CD4-positive, alpha-beta memory T cell (primary cell): ENCODE measurements at regions not wholly inside any gene's neighbourhood (a gene's known extent, or its start where the extent isn't known, plus 50 kb on each side); places are given as distances from the start of the nearest gene placed in this dataset.

Experiments
- CTCF ChIA-PET: fragments of 350-600 bp; sonication (Branson Sonifier 250); formaldehyde crosslinking; loops from one replicate; lab custom pipeline; 2021; ENCODE audit warnings: inconsistent platforms; ENCODE audit not compliant: partially characterized antibody; lab: Charles Lee
- POLR2A ChIA-PET: fragments of 350-600 bp; sonication (Branson Sonifier 250); formaldehyde crosslinking; loops from one replicate; lab custom pipeline; 2021; ENCODE audit not compliant: partially characterized antibody; lab: Charles Lee
- DNase-seq, 5 donors: peaks; one replicate each; pipeline versions ENCODE4 v3.0.0 to v3.0.0-alpha.2; 2020 to 2022; ENCODE audit warnings: mixed read lengths in 1 of 5
- H3K27ac ChIP-seq: one replicate; pipeline ENCODE4 v1.7.0; 2013; ENCODE audit warnings: low read depth, low read length
- H3K27me3 ChIP-seq: 2 replicates; pipeline ENCODE4 v1.7.0; 2013; ENCODE audit warnings: mild to moderate bottlenecking, low read length, moderate library complexity; ENCODE audit not compliant: insufficient read depth
- H3K36me3 ChIP-seq: 2 replicates; pipeline ENCODE4 v1.7.0; 2013; ENCODE audit warnings: mild to moderate bottlenecking, low read length, moderate library complexity; ENCODE audit not compliant: insufficient read depth
- H3K4me1 ChIP-seq: 2 replicates; pipeline ENCODE4 v1.7.0; 2013; ENCODE audit warnings: mild to moderate bottlenecking, low read length, moderate library complexity; ENCODE audit not compliant: insufficient read depth
- H3K4me3 ChIP-seq, 2 donors: one replicate each; pipeline ENCODE4 v1.7.0; 2013; ENCODE audit warnings: low read length in 2 of 2, mild to moderate bottlenecking in 1 of 2
- H3K9me3 ChIP-seq, 2 donors: one replicate each; pipeline ENCODE4 v1.7.0; 2013; ENCODE audit warnings: low read length in 2 of 2, control low read depth in 1 of 2; ENCODE audit not compliant: control insufficient read depth in 1 of 2
- H3K27ac Mint-ChIP-seq, 7 donors: one replicate each; pipeline ENCODE4 v1.8.0; 2020 to 2021; ENCODE audit warnings: mixed read lengths in 7 of 7, mild to moderate bottlenecking in 6 of 7, inconsistent platforms in 3 of 7, moderate library complexity in 3 of 7
- H3K27me3 Mint-ChIP-seq, 2 donors: one replicate each; pipeline ENCODE4 v1.8.0; 2020 to 2021; ENCODE audit warnings: mixed read lengths in 2 of 2
- H3K36me3 Mint-ChIP-seq, 2 donors: one replicate each; pipeline ENCODE4 v1.8.0; 2020 to 2021; ENCODE audit warnings: mixed read lengths in 2 of 2, inconsistent platforms in 1 of 2, mild to moderate bottlenecking in 1 of 2
- H3K4me1 Mint-ChIP-seq, 4 donors: one replicate each; pipeline ENCODE4 v1.8.0; 2020 to 2021; ENCODE audit warnings: mixed read lengths in 4 of 4, mild to moderate bottlenecking in 1 of 4
- H3K4me3 Mint-ChIP-seq, 8 donors: one replicate each; pipeline ENCODE4 v1.8.0; 2020 to 2021; ENCODE audit warnings: mixed read lengths in 8 of 8, mild to moderate bottlenecking in 7 of 8, moderate library complexity in 6 of 8, inconsistent platforms in 3 of 8
- H3K9me3 Mint-ChIP-seq, 8 donors: one replicate each; pipeline ENCODE4 v1.8.0; 2020 to 2021; ENCODE audit warnings: mixed read lengths in 8 of 8, mild to moderate bottlenecking in 5 of 8, inconsistent platforms in 3 of 8, moderate library complexity in 1 of 8
- intact Hi-C: fragments of 100-400 bp; cut with micrococcal nuclease; formaldehyde crosslinking; loops from one replicate; pipeline ENCODE4 v1.15.1; 2023

DNA sequence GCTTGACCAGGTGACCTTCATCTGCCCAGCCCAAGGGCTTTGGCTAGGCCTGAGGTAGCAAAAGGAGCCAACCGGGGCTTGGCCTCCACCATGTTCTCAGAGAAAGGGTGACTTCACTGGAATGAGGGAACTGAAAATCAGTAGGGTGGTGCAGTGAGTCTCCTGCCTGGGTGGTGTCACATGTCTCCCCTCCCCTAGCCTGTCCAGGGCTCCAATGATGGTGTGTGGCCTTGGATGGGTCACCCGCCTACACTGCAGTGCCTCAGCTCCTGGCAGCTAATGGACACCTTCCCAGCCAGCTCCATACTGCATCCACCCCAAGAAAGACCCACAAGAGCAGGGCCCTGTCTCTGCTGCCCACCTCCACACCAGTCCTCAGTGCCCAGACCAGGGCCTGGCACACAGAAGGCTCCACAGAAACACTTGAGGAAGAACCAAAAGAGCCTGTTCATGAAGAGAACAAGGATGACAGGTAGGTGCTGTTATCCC is 678.7 kb downstream of the MATN1 start:
- DNase-seq, result no peak
- POLR2A ChIA-PET, result no interaction called here
- Histone ChIP-seq H3K27ac (no peak overlapping the region), H3K4me3 (no peak overlapping the region), H3K27me3 (no peaks in the 10 kb centered on the region), H3K36me3 (no peaks in the 10 kb centered on the region), H3K9me3 (no peaks in the 10 kb centered on the region), H3K4me1 (no peaks in the 10 kb centered on the region)
- CTCF ChIA-PET, result no interaction called here
- H3K4me1 Mint-ChIP-seq, result peaks cover 0 to 9% (median 3%) of the 10 kb centered on the region in 4 donors
- H3K27me3 Mint-ChIP-seq, result peaks cover 7 to 20% of the 10 kb centered on the region in 2 donors
- intact Hi-C loops, result no loop called here
- no peaks in the 10 kb centered on the region for H3K9me3 Mint-ChIP-seq
- H3K4me3 Mint-ChIP-seq, result no peak overlapping the region
- no peak overlapping the region for H3K27ac Mint-ChIP-seq
- no peaks in the 10 kb centered on the region for H3K36me3 Mint-ChIP-seq

DNA sequence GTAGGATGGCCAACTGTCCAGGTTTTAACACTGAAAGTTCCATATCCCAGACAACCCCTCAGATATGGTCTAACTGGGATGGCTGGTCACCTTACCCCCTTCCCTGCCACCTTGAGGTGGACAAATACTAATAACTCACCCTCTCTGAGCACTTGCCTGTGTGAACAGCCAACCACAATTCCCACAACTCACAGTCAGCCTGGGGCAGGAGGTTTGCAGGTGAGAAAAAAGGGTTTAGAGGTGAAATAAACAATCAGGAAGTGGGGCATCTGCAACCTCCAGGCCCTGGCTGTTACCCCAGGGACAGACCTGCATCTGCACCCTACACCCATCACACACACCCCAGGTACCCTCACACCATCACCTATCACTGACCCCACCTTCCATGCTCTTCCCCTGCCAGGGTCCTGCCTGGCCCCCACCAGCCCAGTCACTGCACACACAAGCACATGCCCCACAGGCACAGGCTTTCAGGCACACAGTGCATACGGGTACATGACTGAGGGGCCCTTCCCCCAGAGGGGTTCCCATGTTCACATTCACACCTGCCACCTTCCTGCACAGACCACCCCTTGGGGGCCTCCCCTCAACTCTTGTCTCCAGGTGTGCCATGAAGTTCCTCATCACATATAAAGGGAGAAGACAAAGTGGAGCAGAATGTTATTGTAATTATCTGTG is 679.5 kb downstream of the MATN1 start:
- no peaks in the 10 kb centered on the region for H3K36me3 ChIP-seq
- Mint-ChIP-seq H3K36me3 (no peaks in the 10 kb centered on the region), H3K4me3 (no peak overlapping the region), H3K27me3 (peaks cover 7 to 15% of the 10 kb centered on the region in 2 donors), H3K27ac (no peak overlapping the region), H3K9me3 (no peaks in the 10 kb centered on the region), H3K4me1 (peaks cover 0 to 9% (median 3%) of the 10 kb centered on the region in 4 donors)
- ChIA-PET POLR2A (no interaction called here), CTCF (no interaction called here)
- intact Hi-C loops, result no loop called here
- no peaks in the 10 kb centered on the region for H3K4me1 ChIP-seq
- no peak overlapping the region for H3K4me3 ChIP-seq
- DNase-seq, result no peak
- no peak overlapping the region for H3K27ac ChIP-seq
- H3K9me3 ChIP-seq, result no peaks in the 10 kb centered on the region
- H3K27me3 ChIP-seq, result no peaks in the 10 kb centered on the region

DNA sequence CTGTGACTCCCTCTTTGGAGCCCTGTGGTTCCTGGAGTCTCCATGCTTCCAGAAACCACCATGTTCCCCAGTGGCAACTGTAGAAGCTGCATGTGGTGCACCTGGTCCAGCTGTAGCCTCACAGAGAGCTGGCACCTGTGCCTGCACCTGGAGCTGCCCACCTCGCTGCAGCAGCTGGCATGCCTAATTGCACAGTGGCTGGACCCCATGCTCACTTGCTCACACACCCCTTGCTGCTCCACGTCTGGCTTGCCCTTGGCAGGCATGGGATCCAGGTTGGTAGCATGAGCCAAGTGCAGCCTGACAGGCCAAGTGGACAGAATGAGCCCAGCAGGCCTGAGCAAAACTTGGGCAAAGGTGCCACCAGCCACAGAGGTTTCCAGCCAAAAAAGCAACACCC is 680.1 kb downstream of the MATN1 start:
- Mint-ChIP-seq H3K27me3 (peaks cover 7 to 15% of the 10 kb centered on the region in 2 donors), H3K9me3 (no peaks in the 10 kb centered on the region), H3K4me3 (no peak overlapping the region), H3K36me3 (no peaks in the 10 kb centered on the region), H3K27ac (no peak overlapping the region), H3K4me1 (peaks cover 0 to 9% (median 3%) of the 10 kb centered on the region in 4 donors)
- ChIA-PET CTCF (no interaction called here), POLR2A (no interaction called here)
- Histone ChIP-seq H3K27me3 (no peaks in the 10 kb centered on the region), H3K27ac (no peak overlapping the region), H3K4me1 (no peaks in the 10 kb centered on the region), H3K4me3 (no peak overlapping the region), H3K9me3 (no peaks in the 10 kb centered on the region), H3K36me3 (no peaks in the 10 kb centered on the region)
- intact Hi-C loops, result no loop called here
- DNase-seq, result no peak

DNA sequence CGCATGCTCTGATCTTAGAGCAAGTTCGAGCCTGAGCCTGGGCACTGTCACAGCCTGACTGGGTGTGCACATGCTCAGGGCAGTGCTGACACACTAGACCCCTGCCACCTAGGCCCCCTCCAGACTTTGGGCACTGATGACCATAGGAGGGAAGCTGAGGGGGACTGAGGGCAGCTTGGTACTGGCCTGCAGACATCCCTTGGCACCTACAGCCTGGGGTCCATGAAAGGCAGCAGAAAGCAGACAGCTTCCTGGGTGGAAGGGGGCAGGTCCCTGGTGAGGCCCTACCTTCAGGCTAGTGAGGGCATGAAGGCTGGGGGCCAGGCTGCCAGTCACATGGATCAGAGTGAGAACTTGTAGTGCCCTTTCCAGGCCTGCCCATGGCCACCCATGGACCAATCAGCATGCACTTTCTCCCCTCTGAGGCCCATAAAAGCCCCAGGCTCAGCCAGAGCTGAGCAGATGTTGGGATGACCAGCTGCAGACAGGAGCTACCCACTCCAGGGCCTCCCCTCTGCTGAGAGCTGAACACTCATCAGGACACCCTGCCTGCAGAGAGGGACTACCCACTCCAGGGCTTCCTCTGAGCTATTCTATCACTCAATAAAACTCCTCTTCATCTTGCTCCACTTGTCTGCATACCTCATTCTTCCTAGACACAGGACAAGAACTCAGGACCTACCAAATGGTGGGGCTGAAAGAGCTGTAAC is 680.8 kb downstream of the MATN1 start:
- Histone ChIP-seq H3K27me3 (no peaks in the 10 kb centered on the region), H3K9me3 (no peaks in the 10 kb centered on the region), H3K4me1 (no peaks in the 10 kb centered on the region), H3K36me3 (no peaks in the 10 kb centered on the region), H3K4me3 (no peak overlapping the region), H3K27ac (no peak overlapping the region)
- ChIA-PET CTCF (no interaction called here), POLR2A (no interaction called here)
- DNase-seq, result no peak
- Mint-ChIP-seq H3K27me3 (peaks cover 7 to 14% of the 10 kb centered on the region in 2 donors), H3K27ac (no peak overlapping the region), H3K9me3 (no peaks in the 10 kb centered on the region), H3K4me1 (peaks cover 0 to 9% (median 3%) of the 10 kb centered on the region in 4 donors), H3K4me3 (no peak overlapping the region), H3K36me3 (no peaks in the 10 kb centered on the region)
- intact Hi-C loops, result no loop called here

DNA sequence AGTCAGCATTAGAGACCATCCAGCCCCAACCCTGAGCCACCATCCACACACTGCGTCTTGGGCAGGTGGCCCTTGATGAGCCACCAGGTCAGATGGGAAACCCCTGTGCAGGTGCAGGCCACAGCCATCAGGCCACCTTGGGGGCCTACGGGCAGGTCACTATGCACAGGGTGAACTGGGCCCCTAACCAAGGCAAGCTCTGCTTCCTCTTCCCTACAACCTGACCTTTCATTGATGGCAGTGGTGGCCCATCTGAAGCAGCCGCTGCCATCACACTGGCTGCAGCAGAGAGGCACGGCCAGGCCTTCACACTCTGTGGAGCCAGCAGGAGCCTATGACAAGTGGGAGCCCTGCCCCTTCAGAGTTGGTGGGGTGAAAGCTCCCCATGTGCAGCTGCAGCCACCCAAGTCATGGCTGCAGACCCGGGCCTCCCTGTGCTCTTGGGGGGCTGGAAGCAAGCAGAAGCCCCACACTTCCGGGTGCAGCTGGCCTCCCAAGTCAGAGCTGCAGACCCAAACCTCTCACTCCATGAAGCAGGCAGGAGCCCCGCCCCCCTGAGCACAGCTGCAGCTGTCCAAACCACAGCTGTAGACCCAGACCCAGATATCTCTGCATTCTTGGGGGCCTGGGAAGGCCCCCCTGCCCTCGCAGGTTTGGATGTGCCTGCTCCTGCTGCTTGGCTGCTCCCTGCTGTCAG is 681.5 kb downstream of the MATN1 start:
- Histone ChIP-seq H3K36me3 (no peaks in the 10 kb centered on the region), H3K4me1 (no peaks in the 10 kb centered on the region), H3K27ac (no peak overlapping the region), H3K9me3 (no peaks in the 10 kb centered on the region), H3K4me3 (no peak overlapping the region), H3K27me3 (no peaks in the 10 kb centered on the region)
- CTCF ChIA-PET, result no interaction called here
- no peak for DNase-seq
- H3K36me3 Mint-ChIP-seq, result no peaks in the 10 kb centered on the region
- H3K4me3 Mint-ChIP-seq, result no peak overlapping the region
- intact Hi-C loops, result no loop called here
- no peaks in the 10 kb centered on the region for H3K9me3 Mint-ChIP-seq
- peaks cover 7 to 15% of the 10 kb centered on the region in 2 donors for H3K27me3 Mint-ChIP-seq
- peaks cover 0 to 9% (median 3%) of the 10 kb centered on the region in 4 donors for H3K4me1 Mint-ChIP-seq
- H3K27ac Mint-ChIP-seq, result no peak overlapping the region
- POLR2A ChIA-PET, result no interaction called here

DNA sequence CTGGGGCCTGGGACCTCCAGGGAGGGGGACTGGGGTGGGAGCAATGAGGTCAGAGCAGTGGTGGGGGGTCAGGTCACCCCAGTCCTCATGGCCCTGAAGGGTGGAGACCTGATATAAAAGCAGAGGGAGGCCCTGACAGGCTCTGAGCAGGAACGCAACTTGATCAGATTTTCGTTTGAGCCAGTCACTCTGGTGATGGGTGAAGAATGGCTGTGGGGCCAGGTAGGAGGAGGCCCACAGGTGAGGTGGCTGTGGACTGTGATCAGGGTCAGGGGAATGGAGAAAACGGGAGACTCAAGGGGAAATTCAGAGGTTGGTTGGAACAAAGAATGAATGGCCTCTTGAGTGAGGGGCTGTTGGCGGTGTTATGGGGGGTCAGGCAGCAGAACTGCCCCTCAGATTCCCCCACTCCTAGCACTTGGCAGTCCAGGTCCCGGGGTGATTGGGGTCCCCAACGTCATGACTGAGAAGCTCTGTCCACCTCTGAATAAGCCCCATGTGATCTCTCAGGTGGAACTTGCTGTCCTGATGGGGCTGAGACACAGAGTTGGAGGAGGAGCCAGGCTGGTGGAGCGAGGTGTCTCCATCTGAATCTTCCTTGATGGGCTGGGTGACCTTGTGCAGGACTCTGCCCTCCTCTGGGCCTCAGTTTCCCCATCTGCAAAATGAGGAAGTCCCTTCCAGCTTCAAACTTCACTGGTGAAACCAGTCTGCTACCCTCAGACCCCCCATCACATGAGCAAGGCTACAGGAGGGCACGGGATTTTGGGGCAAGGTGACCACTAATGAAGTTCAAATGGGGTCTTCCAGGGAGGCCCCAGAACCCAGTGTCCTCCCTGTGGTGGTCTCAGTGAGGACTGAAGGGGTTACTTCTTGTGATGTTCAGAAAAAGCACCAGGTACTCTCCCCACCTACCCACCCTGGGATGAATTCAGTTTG is 683.0 kb downstream of the MATN1 start:
- H3K27me3 ChIP-seq, result no peaks in the 10 kb centered on the region
- no peak overlapping the region for H3K27ac ChIP-seq
- H3K36me3 ChIP-seq, result no peaks in the 10 kb centered on the region
- intact Hi-C loops, result no loop called here
- no peak overlapping the region for H3K27ac Mint-ChIP-seq
- H3K36me3 Mint-ChIP-seq, result no peaks in the 10 kb centered on the region
- no peak overlapping the region for H3K4me3 Mint-ChIP-seq
- no peaks in the 10 kb centered on the region for H3K9me3 Mint-ChIP-seq
- CTCF ChIA-PET, result no interaction called here
- peaks cover 0 to 9% (median 3%) of the 10 kb centered on the region in 4 donors for H3K4me1 Mint-ChIP-seq
- peaks cover 9 to 15% of the 10 kb centered on the region in 2 donors for H3K27me3 Mint-ChIP-seq
- H3K4me1 ChIP-seq, result no peaks in the 10 kb centered on the region
- no peak overlapping the region for H3K4me3 ChIP-seq
- H3K9me3 ChIP-seq, result no peaks in the 10 kb centered on the region
- POLR2A ChIA-PET, result no interaction called here
- no peak for DNase-seq
